Neural progenitor cell (in vitro differentiated cells): ENCODE measurements at regions not wholly inside any gene's neighbourhood (a gene's known extent, or its start where the extent isn't known, plus 50 kb on each side); places are given as distances from the start of the nearest gene placed in this dataset.

Source experiments
- DNase-seq: peaks from one replicate; pipeline ENCODE4 v3.0.0-alpha.2; 2016; ENCODE audit warnings: low spot score
- H2AFZ ChIP-seq: fragments of 200-600 bp; sonication (generic); replicated peaks from 2 replicates; pipeline ENCODE4 v1.6.1; 2016; ENCODE audit warnings: antibody characterized with exemption
- H3F3A ChIP-seq: fragments of 200-600 bp; sonication (generic); 2 replicates; pipeline ENCODE4 v1.6.1; 2016; ENCODE audit warnings: antibody characterized with exemption, low read depth
- H3K27ac ChIP-seq: fragments of 200-600 bp; sonication (generic); 2 replicates; pipeline ENCODE4 v1.5.1; 2016; ENCODE audit warnings: mild to moderate bottlenecking
- H3K27me3 ChIP-seq: fragments of 200-600 bp; sonication (generic); 2 replicates; pipeline ENCODE4 v1.6.1; 2016; ENCODE audit warnings: mild to moderate bottlenecking, moderate library complexity
- H3K36me3 ChIP-seq: fragments of 200-600 bp; sonication (generic); 2 replicates; pipeline ENCODE4 v1.5.1; 2016
- H3K4me1 ChIP-seq: fragments of 200-600 bp; sonication (generic); 2 replicates; pipeline ENCODE4 v1.6.1; 2016; ENCODE audit warnings: mixed run types
- H3K4me2 ChIP-seq: fragments of 200-600 bp; sonication (generic); 2 replicates; pipeline ENCODE4 v1.6.1; 2016
- H3K4me3 ChIP-seq: fragments of 200-600 bp; sonication (generic); 2 replicates; pipeline ENCODE4 v1.5.1; 2016
- H3K79me2 ChIP-seq: fragments of 200-600 bp; sonication (generic); 2 replicates; pipeline ENCODE4 v1.6.1; 2016; ENCODE audit warnings: low read depth
- H3K9ac ChIP-seq: fragments of 200-600 bp; sonication (generic); 2 replicates; pipeline ENCODE4 v1.6.1; 2016
- H3K9me3 ChIP-seq: fragments of 200-600 bp; sonication (generic); 2 replicates; pipeline ENCODE4 v1.5.1; 2016; ENCODE audit warnings: low read depth
- H4K20me1 ChIP-seq: fragments of 200-600 bp; sonication (generic); 2 replicates; pipeline ENCODE4 v1.6.1; 2016; ENCODE audit warnings: low read depth
- H3K27ac Mint-ChIP-seq: 3 replicates; pipeline ENCODE4 v1.8.0; 2021; ENCODE audit warnings: mixed read lengths
- H3K27me3 Mint-ChIP-seq: 2 replicates; pipeline ENCODE4 v1.8.0; 2022; ENCODE audit warnings: low read depth, mild to moderate bottlenecking, inconsistent platforms, moderate library complexity, mixed read lengths; ENCODE audit not compliant: insufficient read depth
- H3K36me3 Mint-ChIP-seq: 3 replicates; pipeline ENCODE4 v1.8.0; 2021; ENCODE audit warnings: mixed read lengths
- H3K4me1 Mint-ChIP-seq: 3 replicates; pipeline ENCODE4 v1.8.0; 2021; ENCODE audit warnings: mixed read lengths
- H3K4me3 Mint-ChIP-seq: 3 replicates; pipeline ENCODE4 v1.8.0; 2021; ENCODE audit warnings: mild to moderate bottlenecking, moderate library complexity, mixed read lengths
- H3K9me3 Mint-ChIP-seq: 3 replicates; pipeline ENCODE4 v1.8.0; 2020; ENCODE audit warnings: mixed read lengths
- CTCF ChIP-seq: fragments of 200-600 bp; sonication (generic); IDR thresholded peaks from 2 replicates; pipeline ENCODE4 v1.5.1; 2017; ENCODE audit warnings: antibody characterized with exemption, mild to moderate bottlenecking
- EZH2 ChIP-seq: fragments of 200-600 bp; sonication (generic); IDR thresholded peaks from 2 replicates; pipeline ENCODE4 v1.6.1; 2017; ENCODE audit warnings: antibody characterized with exemption, mild to moderate bottlenecking, moderate library complexity
- EZH2phosphoT487 ChIP-seq: fragments of 200-600 bp; sonication (generic); IDR thresholded peaks from 2 replicates; pipeline ENCODE4 v1.6.1; 2017; ENCODE audit warnings: antibody characterized with exemption

GRCh38 chr20:39132093-39132492 is 169.9 kb downstream of the DHX35 start:
- Histone ChIP-seq H3F3A (no peaks in the 10 kb centered on the region), H3K27me3 (no peaks in the 10 kb centered on the region), H3K36me3 (no peaks in the 10 kb centered on the region), H3K27ac (no peak overlapping the region), H2AFZ (no peak overlapping the region), H3K4me2 (no peak overlapping the region), H3K4me3 (no peak overlapping the region), H3K79me2 (no peaks in the 10 kb centered on the region), H4K20me1 (no peaks in the 10 kb centered on the region), H3K4me1 (peaks cover 12% of the 10 kb centered on the region), H3K9ac (no peak overlapping the region), H3K9me3 (no peaks in the 10 kb centered on the region)
- Mint-ChIP-seq H3K27me3 (peaks cover 14% of the 10 kb centered on the region), H3K27ac (peak overlapping the region; percentile 11), H3K4me1 (peaks cover 31% of the 10 kb centered on the region), H3K36me3 (no peaks in the 10 kb centered on the region), H3K9me3 (no peaks in the 10 kb centered on the region), H3K4me3 (no peak overlapping the region)
- DNase-seq, result no peak
- no peak for TF ChIP-seq CTCF
- no peak for TF ChIP-seq EZH2phosphoT487
- no peak for TF ChIP-seq EZH2

- H3K9me3 Mint-ChIP-seq, result peaks cover 3% of the 10 kb centered on the region
- no peak overlapping the region for H3K27ac Mint-ChIP-seq
- no peak overlapping the region for H3K9ac ChIP-seq
- H3K36me3 Mint-ChIP-seq, result no peaks in the 10 kb centered on the region
- no peaks in the 10 kb centered on the region for H3F3A ChIP-seq
- no peak overlapping the region for H2AFZ ChIP-seq
- no peaks in the 10 kb centered on the region for H3K79me2 ChIP-seq
- H3K4me1 Mint-ChIP-seq, result peaks cover 20% of the 10 kb centered on the region
- H3K4me1 ChIP-seq, result no peaks in the 10 kb centered on the region
- DNase-seq, result no peak
- no peak overlapping the region for H3K27ac ChIP-seq
- H3K36me3 ChIP-seq, result no peaks in the 10 kb centered on the region
- peaks cover 14% of the 10 kb centered on the region for H3K27me3 Mint-ChIP-seq
- no peak overlapping the region for H3K4me3 Mint-ChIP-seq
- TF ChIP-seq EZH2phosphoT487 (no peak), EZH2 (no peak), CTCF (no peak)
- H4K20me1 ChIP-seq, result no peaks in the 10 kb centered on the region
- H3K4me3 ChIP-seq, result no peak overlapping the region
- H3K27me3 ChIP-seq, result no peaks in the 10 kb centered on the region
- no peaks in the 10 kb centered on the region for H3K9me3 ChIP-seq
- H3K4me2 ChIP-seq, result no peak overlapping the region
Measured at GRCh38 chr20:39130627-39131026, 168.5 kb downstream of the DHX35 start.

- H3K9me3 Mint-ChIP-seq, result peaks cover 3% of the 10 kb centered on the region
Measured at GRCh38 chr20:39129523-39129922, 167.4 kb downstream of the DHX35 start.

More at GRCh38 chr20:39129523-39129922, 167.4 kb downstream of the DHX35 start:
- Histone ChIP-seq H3K4me1 (no peaks in the 10 kb centered on the region), H3K36me3 (no peaks in the 10 kb centered on the region), H2AFZ (no peak overlapping the region), H3K27me3 (no peaks in the 10 kb centered on the region), H4K20me1 (no peaks in the 10 kb centered on the region), H3K27ac (no peak overlapping the region), H3K4me2 (no peak overlapping the region), H3F3A (no peaks in the 10 kb centered on the region), H3K9ac (no peak overlapping the region), H3K4me3 (no peak overlapping the region), H3K79me2 (no peaks in the 10 kb centered on the region), H3K9me3 (no peaks in the 10 kb centered on the region)
- H3K27ac Mint-ChIP-seq, result no peak overlapping the region
- H3K4me3 Mint-ChIP-seq, result no peak overlapping the region
- DNase-seq, result no peak
- H3K27me3 Mint-ChIP-seq, result peaks cover 11% of the 10 kb centered on the region
- TF ChIP-seq EZH2, result no peak
- no peak for TF ChIP-seq EZH2phosphoT487
- TF ChIP-seq CTCF, result no peak
- H3K4me1 Mint-ChIP-seq, result peaks cover 20% of the 10 kb centered on the region
- H3K36me3 Mint-ChIP-seq, result no peaks in the 10 kb centered on the region
